GM20000 (cell line): ENCODE measurements at regions not wholly inside any gene's neighbourhood (a gene's known extent, or its start where the extent isn't known, plus 50 kb on each side); places are given as distances from the start of the nearest gene placed in this dataset.
A peak's percentile ranks its signal among the peaks of the same experiment; 100 is the strongest.

Source experiments
- DNase-seq: peaks from one replicate; pipeline ENCODE4 v3.0.0; 2012; ENCODE audit warnings: low spot score
- TF ChIP-seq, protein P1 (sequence below): IDR thresholded peaks from 2 replicates; pipeline ENCODE4 v1.5.1; 2012; ENCODE audit warnings: mild to moderate bottlenecking, control low read depth; ENCODE audit errors: extremely low read depth, missing control alignments

DNA sequence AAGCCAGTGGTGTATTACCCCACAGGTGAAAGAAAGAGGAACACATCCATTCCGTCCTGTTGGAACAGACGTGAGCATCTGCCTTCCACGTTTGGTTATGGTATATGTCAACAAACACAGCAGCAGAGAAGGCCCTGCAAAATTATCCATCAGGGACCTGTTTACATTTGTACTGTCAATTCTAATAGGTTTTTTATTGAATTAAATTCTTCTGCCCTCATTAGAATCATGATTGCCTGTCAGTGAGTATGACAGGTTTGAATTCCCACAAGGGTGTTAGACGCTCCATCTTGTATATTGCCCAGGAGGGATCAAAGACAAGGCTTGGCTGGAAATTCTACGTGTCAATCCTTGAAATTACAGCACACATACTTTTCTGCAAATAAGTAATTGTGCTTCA, 339.9 kb upstream of the NOCT start:
- TF ChIP-seq, protein P1, sequence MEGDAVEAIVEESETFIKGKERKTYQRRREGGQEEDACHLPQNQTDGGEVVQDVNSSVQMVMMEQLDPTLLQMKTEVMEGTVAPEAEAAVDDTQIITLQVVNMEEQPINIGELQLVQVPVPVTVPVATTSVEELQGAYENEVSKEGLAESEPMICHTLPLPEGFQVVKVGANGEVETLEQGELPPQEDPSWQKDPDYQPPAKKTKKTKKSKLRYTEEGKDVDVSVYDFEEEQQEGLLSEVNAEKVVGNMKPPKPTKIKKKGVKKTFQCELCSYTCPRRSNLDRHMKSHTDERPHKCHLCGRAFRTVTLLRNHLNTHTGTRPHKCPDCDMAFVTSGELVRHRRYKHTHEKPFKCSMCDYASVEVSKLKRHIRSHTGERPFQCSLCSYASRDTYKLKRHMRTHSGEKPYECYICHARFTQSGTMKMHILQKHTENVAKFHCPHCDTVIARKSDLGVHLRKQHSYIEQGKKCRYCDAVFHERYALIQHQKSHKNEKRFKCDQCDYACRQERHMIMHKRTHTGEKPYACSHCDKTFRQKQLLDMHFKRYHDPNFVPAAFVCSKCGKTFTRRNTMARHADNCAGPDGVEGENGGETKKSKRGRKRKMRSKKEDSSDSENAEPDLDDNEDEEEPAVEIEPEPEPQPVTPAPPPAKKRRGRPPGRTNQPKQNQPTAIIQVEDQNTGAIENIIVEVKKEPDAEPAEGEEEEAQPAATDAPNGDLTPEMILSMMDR, result no peak
- no peak for DNase-seq

DNA sequence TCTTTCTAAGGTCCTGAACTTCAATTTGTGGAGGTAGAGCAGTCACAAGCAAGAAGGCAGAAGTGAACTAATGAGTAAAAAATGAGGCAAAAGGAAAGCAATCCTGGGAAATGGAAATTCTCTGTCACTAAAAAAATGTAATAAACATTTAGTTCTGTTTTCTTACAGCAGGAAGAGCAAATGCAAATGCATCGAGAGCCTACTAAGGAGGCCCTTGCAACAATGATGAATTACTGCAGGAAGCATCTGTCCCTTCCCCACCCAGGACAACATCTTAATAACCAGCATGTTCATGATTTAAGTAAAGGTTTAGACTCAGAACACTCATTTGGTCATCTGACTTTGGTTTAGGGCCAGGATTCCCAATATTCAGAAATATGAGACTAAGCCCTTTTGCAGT, 341.4 kb upstream of the NOCT start:
- TF ChIP-seq, protein P1, result no peak

DNA sequence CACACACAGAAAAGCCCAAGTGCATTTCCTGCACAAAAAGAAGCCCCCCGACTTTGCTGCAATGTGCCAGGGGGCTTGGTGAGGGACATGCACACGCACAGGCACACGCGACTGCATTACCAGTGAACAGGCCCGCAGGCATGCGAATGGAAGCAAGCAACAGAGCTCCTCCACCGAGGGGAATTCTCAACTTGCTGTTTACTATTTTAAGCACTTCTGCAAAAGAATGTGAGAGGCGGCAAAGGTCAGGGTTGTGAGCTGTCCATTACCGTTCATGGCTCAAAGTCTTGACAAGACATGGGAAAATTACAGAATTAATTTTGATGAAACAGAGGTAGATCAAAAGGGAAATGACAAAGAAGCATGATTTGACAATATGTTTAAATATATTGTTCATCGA, 342.5 kb upstream of the NOCT start:
- TF ChIP-seq, protein P1, result no peak
- DNase-seq, result no peak

More for the DNA sequence above, 341.4 kb upstream of the NOCT start:
- DNase-seq, result no peak

DNA sequence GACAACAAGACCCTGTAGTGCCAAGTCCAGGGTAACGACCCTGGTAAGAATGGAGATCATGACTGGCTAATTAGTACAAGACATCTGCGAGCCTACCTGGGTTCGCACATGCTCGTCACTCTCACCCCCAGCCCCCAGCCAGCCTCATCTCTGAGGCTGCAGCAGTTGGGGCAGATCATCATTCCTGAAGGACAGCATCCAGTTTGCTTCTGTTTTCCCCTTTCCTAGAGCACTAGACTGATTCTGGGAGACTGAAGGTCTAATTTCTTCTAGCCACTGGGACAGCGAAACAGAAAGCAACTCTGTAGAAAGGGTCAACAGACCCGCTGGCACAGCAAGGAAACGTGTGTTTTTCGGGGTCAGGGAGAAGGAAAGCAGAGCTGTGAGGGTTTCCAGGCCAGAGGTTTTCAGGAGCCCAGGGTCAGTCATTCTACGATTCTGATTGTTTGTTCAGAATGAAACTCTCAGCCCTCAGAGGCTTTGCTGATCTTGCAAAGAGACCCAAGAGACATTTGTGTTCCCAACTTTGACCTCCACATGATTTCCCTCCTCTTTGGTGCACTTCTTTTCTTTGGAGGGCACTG, 343.1 kb upstream of the NOCT start:
- peak; percentile 24 for DNase-seq
- TF ChIP-seq, protein P1, result no peak

DNA sequence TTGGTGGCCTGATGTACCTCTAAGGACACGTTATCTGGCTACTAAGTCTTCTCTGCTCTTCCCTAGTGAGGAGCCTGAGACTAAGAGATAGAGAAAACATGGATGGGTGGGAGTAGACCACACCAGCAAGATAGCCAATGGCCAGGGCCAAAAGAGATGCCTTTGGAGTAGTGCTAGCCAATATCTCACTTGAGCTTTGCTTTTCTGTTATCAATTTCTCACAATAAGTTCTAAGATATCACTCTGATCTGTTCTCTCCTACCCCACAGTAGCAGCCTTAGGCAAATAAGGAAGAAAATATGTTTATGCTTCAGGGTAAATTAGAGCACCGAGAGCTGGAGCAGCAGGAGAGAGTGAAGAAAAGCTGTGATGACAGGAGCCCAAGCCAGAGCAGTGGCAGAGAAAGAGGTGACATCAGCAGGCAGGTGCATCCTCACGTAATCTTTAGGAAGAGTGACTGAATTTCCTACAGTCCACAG, 343.9 kb upstream of the NOCT start:
- DNase-seq, result no peak
- TF ChIP-seq, protein P1, result no peak

DNA sequence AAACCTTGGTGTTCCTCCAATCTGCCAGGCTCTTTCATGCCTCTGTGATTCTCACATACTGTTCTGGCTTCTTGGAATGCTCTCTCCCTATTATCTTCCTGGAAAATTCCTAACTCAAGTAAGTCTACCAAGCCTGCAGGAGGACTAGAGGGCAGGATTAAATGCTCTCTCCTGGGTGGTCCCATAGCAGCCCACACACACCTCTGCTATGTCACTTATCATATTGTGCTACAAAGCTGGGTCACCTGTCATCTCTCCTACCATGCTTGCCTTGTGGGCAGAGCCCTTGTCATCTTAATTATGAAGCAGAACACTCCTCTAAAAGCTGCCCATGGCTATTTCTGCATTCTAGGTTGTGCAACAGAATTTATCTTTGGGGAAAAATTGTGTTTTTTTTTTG, 344.5 kb upstream of the NOCT start:
- DNase-seq, result no peak
- TF ChIP-seq, protein P1, result no peak

DNA sequence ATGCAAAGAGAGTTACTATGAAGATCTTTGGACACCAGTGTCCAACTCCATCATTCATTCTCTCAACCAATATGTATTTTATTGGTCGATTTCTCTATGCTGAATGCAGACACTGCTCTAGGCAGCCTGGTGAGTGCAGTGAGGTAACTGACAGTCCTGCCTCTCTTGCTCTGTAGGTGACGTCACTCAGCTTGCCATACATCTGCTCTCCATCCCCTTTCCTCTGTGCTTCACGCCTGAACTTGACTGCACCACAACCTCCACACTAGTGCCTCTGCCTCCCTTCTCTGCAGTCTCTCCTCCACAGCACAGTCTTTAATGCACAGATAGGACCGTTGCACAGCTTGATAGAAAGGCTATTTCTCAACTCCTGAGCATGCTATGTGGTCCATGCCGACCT, 344.9 kb upstream of the NOCT start:
- TF ChIP-seq, protein P1, result no peak
- no peak for DNase-seq
